Fibroblast of skin of scalp (primary cell): ENCODE measurements at regions not wholly inside any gene's neighbourhood (a gene's known extent, or its start where the extent isn't known, plus 50 kb on each side); places are given as distances from the start of the nearest gene placed in this dataset.
"Not testable (repeated sequence)": the region's sequence is repeated elsewhere in the genome, so short reads cannot be mapped to it uniquely, and the experiment has no call there.

Source experiments
- DNase-seq: peaks from one replicate; pipeline ENCODE4 v3.0.0-alpha.2; 2013

DNA sequence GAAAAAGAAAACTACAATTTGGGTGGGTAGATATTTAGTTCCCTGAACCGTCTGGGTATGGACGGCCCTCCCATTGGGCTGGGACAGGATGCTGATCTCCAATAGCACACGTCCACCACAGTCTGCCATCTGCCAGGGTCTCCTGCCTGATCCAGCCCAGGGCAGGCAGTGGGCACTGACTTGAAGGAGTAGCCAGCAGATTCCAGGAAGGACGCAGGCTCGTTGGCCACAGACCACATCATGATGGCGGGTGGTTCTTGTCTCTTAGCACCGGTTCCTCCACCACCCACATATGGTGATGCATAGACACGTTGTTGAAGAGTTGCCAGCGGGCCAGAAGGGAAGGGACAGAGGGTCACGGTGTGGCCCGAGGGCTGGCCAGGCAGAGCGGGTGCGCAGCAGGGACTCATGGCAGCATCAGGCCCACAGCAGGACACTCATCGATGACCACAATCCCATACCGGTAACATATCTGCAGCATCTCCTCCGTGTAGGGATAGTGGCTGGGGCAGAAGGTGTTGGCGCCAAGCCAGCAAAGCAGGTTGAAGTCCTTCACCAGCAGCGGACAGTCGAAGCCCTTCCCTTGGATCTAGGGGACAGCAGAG, 155.8 kb upstream of the FAM174A start:
- DNase-seq: not testable (repeated sequence)

DNA sequence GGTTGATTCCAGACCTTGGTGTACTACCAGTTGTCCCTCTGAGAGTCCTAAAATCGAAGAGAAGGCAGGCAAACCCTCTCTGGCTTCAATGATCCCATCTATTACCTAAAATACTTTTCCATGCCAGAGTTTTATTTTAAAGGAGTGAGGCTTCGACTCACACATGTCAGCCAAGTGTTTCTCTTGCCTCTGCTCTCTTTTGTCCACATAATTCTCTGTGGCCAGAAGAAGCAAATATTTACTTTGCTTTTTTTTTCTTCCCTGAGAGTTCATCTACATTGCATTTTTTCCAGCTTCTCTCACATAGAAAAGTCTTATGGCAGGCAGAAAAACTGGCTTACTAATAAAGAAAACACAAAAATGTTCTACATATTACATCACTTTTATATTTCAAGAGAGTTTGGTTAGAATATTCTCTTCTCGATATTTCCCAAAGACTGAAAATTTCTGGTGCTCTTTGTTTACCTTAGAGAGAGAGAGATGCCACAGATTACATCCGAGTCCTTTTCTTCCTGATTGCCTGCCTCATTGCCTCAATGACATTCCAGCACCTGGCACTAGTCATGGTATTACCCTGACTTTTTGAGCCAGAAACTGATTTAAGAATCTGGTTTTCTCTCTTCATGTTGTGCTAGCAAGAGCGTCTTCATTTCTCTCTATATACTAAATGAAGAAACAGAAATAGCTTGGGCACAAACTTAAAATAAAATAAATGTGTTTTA, 170.3 kb upstream of the FAM174A start:
- not testable (repeated sequence) for DNase-seq

GRCh38 chr5:100364343-100364742, 170.8 kb upstream of the FAM174A start:
- not testable (repeated sequence) for DNase-seq

DNA sequence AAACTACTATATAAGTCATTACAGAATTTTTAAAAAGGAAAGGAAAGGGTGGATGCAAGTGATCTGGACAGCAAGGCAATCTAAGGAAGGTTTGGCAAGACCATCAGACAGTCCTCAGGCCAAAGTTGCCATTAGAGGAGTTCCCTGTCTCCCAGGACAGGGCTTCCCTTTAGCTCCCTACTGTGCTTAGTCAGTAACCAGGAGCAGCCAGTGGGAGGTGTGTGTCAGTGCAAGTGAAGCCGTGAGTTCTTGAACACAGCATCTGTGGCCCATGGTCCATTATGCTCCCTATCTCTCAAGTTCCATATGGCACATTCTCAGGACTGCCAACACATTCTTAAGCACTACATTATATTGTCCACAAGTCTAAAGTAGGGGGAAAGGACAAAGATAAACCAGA, 175.2 kb upstream of the FAM174A start:
- DNase-seq: not testable (repeated sequence)

DNA sequence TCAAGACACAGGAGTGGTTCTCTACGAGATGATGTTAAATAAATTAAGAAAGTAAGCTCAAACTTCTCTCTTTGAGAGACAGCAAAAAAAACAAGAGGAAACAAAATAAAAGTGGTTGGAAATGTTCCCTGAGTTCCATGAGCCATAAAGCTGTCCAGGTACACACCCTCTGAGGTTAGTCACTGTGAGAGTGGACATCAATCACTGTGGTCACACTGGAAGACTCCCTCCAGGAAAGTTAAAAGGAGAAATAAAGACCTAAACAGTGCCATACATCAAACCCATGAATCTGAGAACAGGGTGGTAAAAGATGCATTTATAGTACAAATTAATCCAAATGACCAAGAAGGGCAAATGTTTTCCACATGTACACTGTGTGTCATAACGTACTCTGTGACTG, 188.9 kb upstream of the FAM174A start:
- DNase-seq: not testable (repeated sequence)

DNA sequence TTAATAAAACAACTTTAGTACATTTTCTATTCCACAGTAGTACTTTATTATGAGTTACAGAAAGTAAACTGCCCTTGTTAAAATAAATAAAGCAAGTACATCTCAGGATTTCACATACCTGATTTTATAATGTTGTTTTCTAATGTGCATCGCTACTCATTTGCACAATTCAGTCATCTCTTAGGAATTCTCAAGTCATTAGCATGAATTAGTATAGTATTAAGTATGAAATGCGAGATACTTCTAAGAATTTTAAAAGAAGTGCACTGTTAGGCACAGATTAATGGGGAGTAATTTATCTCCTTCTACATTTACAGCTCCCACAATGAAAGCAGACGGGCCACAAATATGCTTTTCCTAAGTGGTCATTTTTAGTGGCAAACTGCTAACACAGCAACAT, 193.7 kb upstream of the FAM174A start:
- DNase-seq: not testable (repeated sequence)

GRCh38 chr5:100322483-100322882, 212.7 kb upstream of the FAM174A start:
- no peak for DNase-seq

GRCh38 chr5:100319885-100320284, 215.3 kb upstream of the FAM174A start:
- no peak for DNase-seq

DNA sequence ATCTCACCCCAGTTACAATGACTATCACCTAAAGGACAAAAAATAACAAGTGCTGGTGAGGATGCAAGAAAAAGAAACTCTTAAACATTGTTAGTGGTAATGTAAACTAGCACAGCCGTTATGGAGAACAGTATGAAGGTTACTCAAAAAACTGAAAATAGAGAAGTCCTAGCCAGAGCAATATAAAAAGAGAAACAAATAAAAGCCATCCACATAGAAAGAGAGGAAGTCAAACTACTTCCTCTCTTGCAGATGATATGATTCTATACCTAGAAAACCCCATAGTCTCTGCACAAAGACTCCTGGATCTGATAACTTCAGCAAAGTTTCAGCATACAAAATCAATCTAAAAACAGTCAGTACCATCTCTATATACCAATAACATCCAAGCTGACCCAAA, 221.5 kb upstream of the FAM174A start:
- DNase-seq: no peak

GRCh38 chr5:100311806-100312205, 223.4 kb upstream of the FAM174A start:
- DNase-seq: no peak

DNA sequence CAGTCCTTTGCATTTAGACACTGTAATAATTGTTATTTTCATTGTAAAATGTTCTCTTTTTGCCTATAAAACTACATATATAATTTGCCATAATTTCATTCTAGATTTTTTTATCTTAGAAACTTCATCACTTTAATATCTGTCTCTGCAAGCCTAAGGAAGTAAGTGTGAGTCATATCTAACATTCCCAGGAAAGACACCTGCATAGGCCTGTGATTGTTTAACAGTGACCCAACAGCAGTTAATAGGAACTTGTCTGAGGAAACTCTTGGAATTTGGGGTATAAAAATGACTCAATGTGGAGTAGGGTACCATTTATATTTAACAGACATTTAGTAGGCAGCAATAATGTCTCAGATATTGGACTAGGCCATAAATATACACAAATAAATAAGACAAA, 229.2 kb upstream of the FAM174A start:
- no peak for DNase-seq

DNA sequence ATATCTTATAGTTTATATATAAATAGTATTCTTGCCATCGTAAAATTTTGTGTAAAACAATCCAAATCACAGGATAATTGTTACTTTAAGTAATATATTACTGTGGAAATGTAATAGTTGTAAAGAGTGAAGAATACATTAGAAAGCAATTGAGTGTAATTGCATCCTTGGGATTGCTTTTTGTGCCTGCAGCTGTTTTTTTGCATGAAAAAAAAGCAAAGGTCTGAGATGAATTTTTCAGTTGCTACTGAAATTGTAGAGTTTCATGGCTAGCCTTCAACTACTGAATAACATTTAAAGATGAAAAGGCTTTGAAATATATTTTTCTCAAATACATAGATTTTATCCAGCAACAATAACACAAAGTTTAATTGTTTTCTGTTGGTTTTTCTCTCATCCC, 232.0 kb upstream of the FAM174A start:
- DNase-seq: no peak

DNA sequence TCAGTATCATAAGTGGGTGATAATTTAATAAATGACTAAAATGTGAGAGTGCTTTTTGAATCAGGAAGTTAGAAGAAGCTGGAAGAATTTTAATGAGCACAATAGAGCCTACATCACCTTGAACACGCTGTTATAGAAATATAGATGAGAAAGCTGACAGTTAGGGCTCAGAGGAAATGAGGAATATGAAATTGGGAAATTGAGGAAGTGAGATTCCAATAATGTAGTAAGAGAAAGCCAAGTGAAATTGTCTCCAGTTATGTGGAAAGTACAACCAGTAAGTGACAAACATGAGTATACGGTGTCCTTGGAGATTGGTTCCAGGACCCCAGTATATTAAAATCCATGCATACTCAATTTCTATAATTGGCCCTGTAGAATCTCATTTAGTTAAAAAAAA, 235.9 kb upstream of the FAM174A start:
- no peak for DNase-seq

GRCh38 chr5:100276071-100276470, 259.1 kb upstream of the FAM174A start:
- DNase-seq: no peak

- DNase-seq: no peak
These were observed 259.5 kb upstream of the FAM174A start for GRCh38 chr5:100275631-100276030.

DNA sequence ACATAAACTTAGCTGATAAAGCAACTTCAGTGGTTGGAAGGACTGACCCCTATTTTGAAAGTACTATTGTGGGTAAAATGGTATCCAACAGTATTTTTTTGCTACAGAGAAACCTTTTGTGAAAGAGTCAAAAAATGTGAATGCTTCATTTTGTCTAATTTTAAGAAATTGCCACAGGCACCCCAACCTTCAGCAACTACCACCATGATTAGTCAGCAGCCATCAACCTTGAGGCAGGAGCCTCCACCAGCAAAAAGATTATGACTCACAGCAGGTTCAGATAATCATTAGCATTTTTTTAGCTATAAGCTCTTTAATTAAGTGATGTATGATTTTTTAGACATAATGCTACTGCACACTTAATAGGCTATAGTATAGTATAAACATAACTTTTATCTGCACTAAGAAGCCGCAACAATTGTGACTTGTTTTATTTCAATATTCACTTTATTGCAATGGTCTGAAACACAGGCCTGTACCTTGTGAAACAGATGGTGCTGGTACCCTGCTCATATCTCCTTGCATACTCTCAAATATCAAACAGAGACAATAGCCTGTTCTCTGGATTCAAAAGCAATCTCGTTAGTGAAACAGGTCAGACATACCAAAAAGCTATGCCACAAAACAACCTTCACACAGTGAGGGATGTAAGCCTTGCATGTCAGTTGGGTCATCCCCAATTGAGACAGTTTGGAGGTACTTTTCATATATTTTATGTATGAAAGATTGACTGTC, 261.2 kb upstream of the FAM174A start:
- no peak for DNase-seq

GRCh38 chr5:100270023-100270771, 265.0 kb upstream of the FAM174A start:
- DNase-seq: peak; percentile 3

- no peak for DNase-seq
These were observed 274.2 kb upstream of the FAM174A start for GRCh38 chr5:100260968-100261367.

GRCh38 chr5:100252944-100253343, 282.2 kb upstream of the FAM174A start:
- DNase-seq: no peak

DNA sequence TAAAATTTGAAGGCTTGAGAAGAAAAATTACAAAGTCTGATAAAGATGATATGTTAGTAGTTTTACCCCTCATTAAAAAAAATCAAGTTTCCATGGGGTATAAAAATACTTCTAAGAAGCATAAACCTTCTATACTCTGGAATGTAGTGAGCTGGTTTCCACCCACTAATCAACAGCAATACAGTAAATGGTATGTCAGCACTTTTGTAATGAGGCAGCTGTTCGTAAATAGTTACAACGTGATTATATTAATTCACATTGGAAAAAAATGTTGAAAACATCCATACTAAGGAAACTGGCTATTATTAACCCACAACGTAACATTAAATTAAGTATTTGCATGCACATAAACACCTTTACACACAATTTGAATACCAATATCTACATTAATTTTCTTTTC, 283.1 kb upstream of the FAM174A start:
- DNase-seq: no peak

- no peak for DNase-seq
These were observed 285.3 kb upstream of the FAM174A start for GRCh38 chr5:100249884-100250269.

DNA sequence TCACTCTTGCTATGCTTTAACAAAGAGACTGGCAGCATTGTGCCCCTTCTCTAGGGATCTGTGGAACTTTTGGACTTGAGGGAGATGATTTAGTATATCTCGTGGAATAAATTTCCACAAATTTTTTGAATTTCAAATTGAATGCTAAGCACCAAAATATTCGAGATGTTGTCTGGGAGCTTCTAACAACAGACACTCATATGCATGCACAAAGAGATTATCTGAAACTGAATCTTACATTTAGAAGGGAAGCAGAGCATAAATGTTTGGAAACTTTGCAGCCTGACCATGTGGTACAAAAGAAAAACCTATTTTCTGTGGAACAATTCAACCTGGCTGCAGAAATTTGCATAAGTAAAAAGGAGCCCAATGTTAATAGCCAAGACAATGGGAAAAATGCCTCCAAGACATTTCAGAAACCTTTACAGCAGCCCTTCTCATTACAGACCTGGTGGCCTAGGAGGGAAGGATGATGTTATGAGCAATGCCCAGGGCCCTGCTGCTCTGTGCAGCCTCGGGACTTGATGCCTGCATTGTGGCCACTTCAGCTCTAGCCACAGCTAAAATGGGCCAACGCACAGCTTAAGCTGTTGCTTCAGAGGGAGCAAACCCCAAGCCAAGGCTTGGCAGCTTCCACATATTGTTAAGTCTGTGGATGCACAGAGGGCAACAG, 285.8 kb upstream of the FAM174A start:
- no peak for DNase-seq

DNA sequence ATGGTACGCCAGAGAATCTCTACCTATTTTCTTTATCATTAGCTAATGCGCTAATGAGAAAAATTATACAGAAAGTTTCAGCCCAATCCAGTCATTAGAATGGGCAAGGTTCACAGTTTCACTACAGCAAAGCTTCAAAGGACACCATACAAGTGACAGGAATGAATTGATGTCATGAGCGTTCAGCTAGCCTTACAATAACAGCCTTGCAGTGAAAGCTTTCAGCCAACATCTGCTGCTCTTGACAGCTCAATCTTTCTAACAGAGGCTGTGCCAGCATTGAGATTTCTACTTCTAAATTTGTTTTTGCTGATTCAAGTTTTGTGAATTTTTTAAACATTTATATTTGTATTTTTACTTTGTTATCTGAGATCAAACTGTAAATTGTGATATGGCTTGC, 302.4 kb upstream of the FAM174A start:
- no peak for DNase-seq
